ENCODE measurements at regions not wholly inside any gene's neighbourhood (a gene's known extent, or its start where the extent isn't known, plus 50 kb on each side); places are given as distances from the start of the nearest gene placed in this dataset.
"Not testable (repeated sequence)": the region's sequence is repeated elsewhere in the genome, so short reads cannot be mapped to it uniquely, and the experiment has no call there.

- Histone ChIP-seq H3K4me2 (peak overlapping the region; percentile 81), H3K4me3 (no peak overlapping the region), H3K4me1 (peaks cover 73% of the 10 kb centered on the region), H3K9ac (no peak overlapping the region), H3K27me3 (no peaks in the 10 kb centered on the region), H3K36me3 (no peaks in the 10 kb centered on the region), H3K27ac (peak overlapping the region; percentile 92), H3K9me3 (peaks cover 13% of the 10 kb centered on the region), H4K20me1 (no peaks in the 10 kb centered on the region)
- TF ChIP-seq Cebpa-rat (IDR thresholded peaks at IDR 0.05), result no peak
Observed at GRCh38 chr1:234917495-234918180, 211.0 kb downstream of the TOMM20 start.

- Histone ChIP-seq H3K27ac (peak overlapping the region; percentile 92), H3K27me3 (no peaks in the 10 kb centered on the region), H3K36me3 (no peaks in the 10 kb centered on the region), H4K20me1 (no peaks in the 10 kb centered on the region), H3K4me3 (no peak overlapping the region; the same call in 1 of the 2 replicates), H3K9ac (peak overlapping the region; percentile 75; the same call in 1 of the 2 replicates), H3K4me2 (peak overlapping the region; percentile 81), H3K9me3 (peaks cover 13% of the 10 kb centered on the region), H3K4me1 (peaks cover 81% of the 10 kb centered on the region)
- TF ChIP-seq Cebpa-rat (IDR thresholded peaks at IDR 0.05), result no peak
Observed at GRCh38 chr1:234916840-234917239, 211.8 kb downstream of the TOMM20 start.

GRCh38 chr1:234915924-234916675, 212.5 kb downstream of the TOMM20 start:
- H3K27ac ChIP-seq, result peak overlapping the region; percentile 92
- peaks cover 13% of the 10 kb centered on the region for H3K9me3 ChIP-seq
- peak overlapping the region; percentile 81 for H3K4me2 ChIP-seq
- 0 out of 2 replicates have a peak overlapping the region, but pooled peaks have one; percentile 20 for H3K4me3 ChIP-seq
- no peaks in the 10 kb centered on the region for H3K27me3 ChIP-seq
- no peaks in the 10 kb centered on the region for H3K36me3 ChIP-seq
- H4K20me1 ChIP-seq, result no peaks in the 10 kb centered on the region
- peak overlapping the region; percentile 75 for H3K9ac ChIP-seq
- peaks cover 89% of the 10 kb centered on the region for H3K4me1 ChIP-seq
- TF ChIP-seq Cebpa-rat (IDR thresholded peaks at IDR 0.05), result no peak

GRCh38 chr1:234914606-234915290, 213.9 kb downstream of the TOMM20 start:
- peak overlapping the region; percentile 75 for H3K9ac ChIP-seq
- H3K4me2 ChIP-seq, result peak overlapping the region; percentile 81
- TF ChIP-seq Cebpa-rat (IDR thresholded peaks at IDR 0.05), result no peak
- peak overlapping the region; percentile 92 for H3K27ac ChIP-seq
- no peaks in the 10 kb centered on the region for H3K27me3 ChIP-seq
- H3K36me3 ChIP-seq, result no peaks in the 10 kb centered on the region
- no peaks in the 10 kb centered on the region for H4K20me1 ChIP-seq
- H3K9me3 ChIP-seq, result no peaks in the 10 kb centered on the region
- H3K4me1 ChIP-seq, result peaks cover 92% of the 10 kb centered on the region
- no peak overlapping the region for H3K4me3 ChIP-seq

- Histone ChIP-seq H3K27me3 (no peaks in the 10 kb centered on the region), H3K9ac (no peak overlapping the region), H3K4me3 (no peak overlapping the region), H4K20me1 (no peaks in the 10 kb centered on the region), H3K27ac (peak overlapping the region; percentile 92), H3K9me3 (no peaks in the 10 kb centered on the region), H3K36me3 (no peaks in the 10 kb centered on the region), H3K4me1 (peaks cover 84% of the 10 kb centered on the region), H3K4me2 (peak overlapping the region; percentile 81)
- TF ChIP-seq Cebpa-rat (IDR thresholded peaks at IDR 0.05), result no peak
Observed at GRCh38 chr1:234913771-234914170, 214.9 kb downstream of the TOMM20 start.

- no peak overlapping the region for H3K4me3 ChIP-seq
- no peaks in the 10 kb centered on the region for H4K20me1 ChIP-seq
- no peaks in the 10 kb centered on the region for H3K9me3 ChIP-seq
- H3K36me3 ChIP-seq, result no peaks in the 10 kb centered on the region
- H3K4me1 ChIP-seq, result peaks cover 79% of the 10 kb centered on the region
- H3K27me3 ChIP-seq, result no peaks in the 10 kb centered on the region
- H3K27ac ChIP-seq, result peak overlapping the region; percentile 92
- H3K4me2 ChIP-seq, result peak overlapping the region; percentile 81
- TF ChIP-seq Cebpa-rat (IDR thresholded peaks at IDR 0.05), result no peak
- H3K9ac ChIP-seq, result peak overlapping the region; percentile 54
Observed at GRCh38 chr1:234913278-234913649, 215.4 kb downstream of the TOMM20 start.

- peaks cover 73% of the 10 kb centered on the region for H3K4me1 ChIP-seq
- no peaks in the 10 kb centered on the region for H3K27me3 ChIP-seq
- H3K27ac ChIP-seq, result peak overlapping the region; percentile 92
- H3K4me2 ChIP-seq, result peak overlapping the region; percentile 81
- peak overlapping the region; percentile 54 for H3K9ac ChIP-seq
- no peaks in the 10 kb centered on the region for H4K20me1 ChIP-seq
- no peaks in the 10 kb centered on the region for H3K9me3 ChIP-seq
- TF ChIP-seq Cebpa-rat (IDR thresholded peaks at IDR 0.05), result no peak
- H3K36me3 ChIP-seq, result no peaks in the 10 kb centered on the region
- no peak overlapping the region for H3K4me3 ChIP-seq
Observed at GRCh38 chr1:234912548-234913277, 215.9 kb downstream of the TOMM20 start.

- no peaks in the 10 kb centered on the region for H3K36me3 ChIP-seq
- H3K9ac ChIP-seq, result 0 out of 2 replicates have a peak overlapping the region, but pooled peaks have one; percentile 22
- H4K20me1 ChIP-seq, result no peaks in the 10 kb centered on the region
- H3K4me3 ChIP-seq, result no peak overlapping the region
- peak overlapping the region; percentile 81 for H3K4me2 ChIP-seq
- TF ChIP-seq Cebpa-rat (IDR thresholded peaks at IDR 0.05), result no peak
- H3K27me3 ChIP-seq, result no peaks in the 10 kb centered on the region
- H3K27ac ChIP-seq, result peak overlapping the region; percentile 92
- H3K9me3 ChIP-seq, result no peaks in the 10 kb centered on the region
- peaks cover 64% of the 10 kb centered on the region for H3K4me1 ChIP-seq
Observed at GRCh38 chr1:234911787-234912186, 216.8 kb downstream of the TOMM20 start.

- H3K27me3 ChIP-seq, H3K27ac ChIP-seq, H3K36me3 ChIP-seq, H3K9ac ChIP-seq, H3K9me3 ChIP-seq, H4K20me1 ChIP-seq, H3K4me3 ChIP-seq: not testable (repeated sequence)
- H3K4me2 ChIP-seq, result 0 out of 2 replicates have a peak overlapping the region, but pooled peaks have one; percentile 81
- H3K4me1 ChIP-seq, result peaks cover 57% of the 10 kb centered on the region
Observed at GRCh38 chr1:234911136-234911535, 217.5 kb downstream of the TOMM20 start.
